AML-193 (cell line): ENCODE measurements at regions not wholly inside any gene's neighbourhood (a gene's known extent, or its start where the extent isn't known, plus 50 kb on each side); places are given as distances from the start of the nearest gene placed in this dataset.
"Not testable (repeated sequence)": the region's sequence is repeated elsewhere in the genome, so short reads cannot be mapped to it uniquely, and the experiment has no call there.

ENCODE experiments used
- DNase-seq, 2 experiments: peaks; one replicate each; lab custom pipeline; 2025; lab: John Stamatoyannopoulos, UW

GRCh38 chr6:27190126-27190525, 57.4 kb upstream of the PRSS16 start:
- no peak for DNase-seq

- not testable (repeated sequence) for DNase-seq
These were observed 53.0 kb upstream of the PRSS16 start for GRCh38 chr6:27194453-27194852.

GRCh38 chr6:27195547-27195946, 52.0 kb upstream of the PRSS16 start:
- not testable (repeated sequence) for DNase-seq
